T-helper 2 cell treated with Interferon-gamma antibody and Interleukin-4, amounts not matched to agents 5 μg/mL and 100 μg/mL, for 36 hours (primary cell): ENCODE measurements at regions not wholly inside any gene's neighbourhood (a gene's known extent, or its start where the extent isn't known, plus 50 kb on each side); places are given as distances from the start of the nearest gene placed in this dataset.

ENCODE experiments used
- DNase-seq: peaks from one replicate; pipeline ENCODE4 v3.0.0; 2021; ENCODE audit warnings: low spot score
- H3K27ac Mint-ChIP-seq: one replicate; pipeline ENCODE4 v1.8.0; 2021; ENCODE audit warnings: mild to moderate bottlenecking, mixed read lengths
- H3K27me3 Mint-ChIP-seq: one replicate; pipeline ENCODE4 v1.8.0; 2021; ENCODE audit warnings: low read depth, mixed read lengths
- H3K36me3 Mint-ChIP-seq: one replicate; pipeline ENCODE4 v1.8.0; 2021; ENCODE audit warnings: low read depth, mixed read lengths
- H3K4me1 Mint-ChIP-seq: one replicate; pipeline ENCODE4 v1.8.0; 2021; ENCODE audit warnings: low read depth, mixed read lengths
- H3K4me3 Mint-ChIP-seq: one replicate; pipeline ENCODE4 v1.8.0; 2022; ENCODE audit warnings: mild to moderate bottlenecking, moderate library complexity, mixed read lengths
- H3K9me3 Mint-ChIP-seq: one replicate; pipeline ENCODE4 v1.8.0; 2021; ENCODE audit warnings: mixed read lengths

DNA sequence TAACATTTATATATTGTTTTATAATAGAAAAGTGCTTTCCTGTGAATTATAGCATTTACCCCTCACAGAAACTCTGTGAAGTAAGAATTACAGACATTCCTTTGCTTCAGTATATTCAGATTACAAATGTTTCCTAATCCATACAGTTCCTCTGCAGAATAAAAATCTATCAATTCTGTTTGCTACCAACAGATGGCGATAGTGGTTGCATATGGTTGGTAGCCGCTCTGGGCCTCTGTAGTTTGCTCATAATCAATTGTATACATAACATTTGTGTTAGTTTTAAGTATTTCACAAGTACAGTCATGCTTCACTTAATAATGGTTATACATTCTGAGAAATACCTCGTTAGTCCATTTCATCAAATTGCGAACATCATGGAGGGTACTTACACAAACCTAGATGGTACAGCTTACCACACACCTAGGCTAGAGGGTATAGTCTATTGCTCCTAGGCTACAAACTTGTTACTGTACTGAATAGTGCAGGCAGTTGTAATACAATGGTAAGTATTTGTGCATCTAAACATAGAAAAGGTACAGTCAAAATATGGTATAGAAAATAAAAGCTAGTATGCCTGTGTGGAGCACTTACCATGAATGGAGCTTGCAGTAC is 94.4 kb upstream of the STEAP4 start:
- Mint-ChIP-seq H3K27me3 (no peaks in the 10 kb centered on the region), H3K4me1 (peaks cover 14% of the 10 kb centered on the region), H3K36me3 (no peaks in the 10 kb centered on the region), H3K4me3 (no peak overlapping the region), H3K27ac (no peak overlapping the region), H3K9me3 (no peaks in the 10 kb centered on the region)
- no peak for DNase-seq

DNA sequence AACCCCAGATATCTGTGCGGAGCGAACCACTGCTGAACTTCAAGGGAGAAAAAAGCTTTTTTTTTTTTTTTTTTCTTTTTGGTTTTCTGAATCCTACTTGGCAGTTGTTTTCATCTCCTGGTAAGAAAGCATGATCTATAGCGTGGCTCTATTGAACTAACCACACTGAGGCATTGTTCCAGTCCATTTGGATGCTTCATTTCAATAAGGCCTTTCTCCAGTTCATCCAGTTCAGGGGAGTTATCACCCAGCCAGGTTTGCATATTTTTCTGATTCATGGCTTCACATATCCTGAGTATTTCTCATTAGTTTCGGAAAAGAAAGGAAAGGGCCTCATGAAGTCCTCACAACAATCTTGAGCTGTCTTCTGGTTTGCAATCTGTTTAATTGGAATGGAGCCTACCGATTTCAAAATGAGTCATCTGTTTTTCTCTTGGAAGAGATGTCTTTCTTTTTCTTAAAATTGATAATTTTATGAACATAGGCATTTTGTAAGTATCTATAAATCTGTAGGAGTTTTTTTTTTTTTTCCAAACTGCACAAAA is 93.1 kb upstream of the STEAP4 start:
- Mint-ChIP-seq H3K4me3 (no peak overlapping the region), H3K36me3 (no peaks in the 10 kb centered on the region), H3K9me3 (no peaks in the 10 kb centered on the region), H3K4me1 (peaks cover 18% of the 10 kb centered on the region), H3K27ac (no peak overlapping the region), H3K27me3 (peaks cover under 1% of the 10 kb centered on the region)
- no peak for DNase-seq

- Mint-ChIP-seq H3K4me3 (no peak overlapping the region), H3K9me3 (no peaks in the 10 kb centered on the region), H3K4me1 (peaks cover 18% of the 10 kb centered on the region), H3K27ac (no peak overlapping the region), H3K27me3 (peaks cover 7% of the 10 kb centered on the region), H3K36me3 (no peaks in the 10 kb centered on the region)
- no peak for DNase-seq
Measured at GRCh38 chr7:88399036-88399435, 92.3 kb upstream of the STEAP4 start.

GRCh38 chr7:88398459-88398858 is 91.8 kb upstream of the STEAP4 start:
- Mint-ChIP-seq H3K27me3 (peaks cover 7% of the 10 kb centered on the region), H3K4me3 (no peak overlapping the region), H3K36me3 (no peaks in the 10 kb centered on the region), H3K9me3 (no peaks in the 10 kb centered on the region), H3K27ac (no peak overlapping the region), H3K4me1 (peaks cover 18% of the 10 kb centered on the region)
- DNase-seq = no peak

DNA sequence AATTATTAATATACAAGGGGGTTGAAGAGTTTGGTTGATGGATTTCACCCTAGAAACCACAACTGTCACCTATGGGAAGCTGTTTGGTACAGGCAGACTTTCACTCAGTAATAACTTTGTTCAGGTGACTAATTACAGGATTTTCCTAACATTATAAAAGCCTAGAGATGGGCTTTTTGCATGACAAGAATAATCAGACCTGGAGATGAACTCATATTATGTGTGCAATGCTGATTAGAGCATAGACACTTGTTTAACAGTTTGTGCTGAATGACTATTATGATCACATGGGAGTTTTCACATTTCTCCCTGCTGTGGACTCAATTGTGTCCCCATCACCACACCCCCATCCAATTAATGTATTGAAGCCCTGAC is 90.2 kb upstream of the STEAP4 start:
- no peak overlapping the region for H3K4me3 Mint-ChIP-seq
- H3K36me3 Mint-ChIP-seq = no peaks in the 10 kb centered on the region
- H3K27me3 Mint-ChIP-seq = peaks cover 13% of the 10 kb centered on the region
- DNase-seq = no peak
- H3K27ac Mint-ChIP-seq = peak overlapping the region; percentile 24
- H3K4me1 Mint-ChIP-seq = peaks cover 18% of the 10 kb centered on the region
- no peaks in the 10 kb centered on the region for H3K9me3 Mint-ChIP-seq

- Mint-ChIP-seq H3K27ac (peak overlapping the region; percentile 42), H3K4me3 (peak overlapping the region; percentile 10), H3K36me3 (no peaks in the 10 kb centered on the region), H3K27me3 (peaks cover 17% of the 10 kb centered on the region), H3K9me3 (no peaks in the 10 kb centered on the region), H3K4me1 (peaks cover 18% of the 10 kb centered on the region)
- DNase-seq = no peak
Measured at GRCh38 chr7:88396295-88396947, 89.7 kb upstream of the STEAP4 start.

- peak overlapping the region; percentile 48 for H3K4me3 Mint-ChIP-seq
- H3K27me3 Mint-ChIP-seq = peaks cover 17% of the 10 kb centered on the region
- no peak overlapping the region for H3K27ac Mint-ChIP-seq
- peaks cover 18% of the 10 kb centered on the region for H3K4me1 Mint-ChIP-seq
- H3K9me3 Mint-ChIP-seq = no peaks in the 10 kb centered on the region
- H3K36me3 Mint-ChIP-seq = no peaks in the 10 kb centered on the region
- DNase-seq = no peak
Measured at GRCh38 chr7:88395715-88396114, 89.0 kb upstream of the STEAP4 start.

DNA sequence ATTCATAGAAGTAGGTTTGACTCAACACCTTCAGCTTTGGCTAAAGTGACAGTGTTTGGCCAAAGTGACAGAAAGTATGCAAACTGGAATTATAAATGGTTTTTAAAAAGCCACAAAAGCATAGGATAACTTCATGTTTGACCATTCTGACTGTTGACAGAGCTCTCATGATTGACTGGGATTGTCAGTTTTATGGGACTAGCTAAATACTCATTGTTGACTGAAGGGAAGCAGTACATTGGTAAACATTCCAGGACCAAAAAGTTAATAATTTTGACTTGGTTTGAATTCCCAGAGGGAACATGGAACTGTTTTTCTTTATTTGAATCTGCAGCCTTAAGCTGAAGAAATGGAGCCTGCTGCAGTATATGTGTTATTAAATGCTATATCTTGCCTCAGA is 84.6 kb upstream of the STEAP4 start:
- peaks cover 36% of the 10 kb centered on the region for H3K4me1 Mint-ChIP-seq

DNA sequence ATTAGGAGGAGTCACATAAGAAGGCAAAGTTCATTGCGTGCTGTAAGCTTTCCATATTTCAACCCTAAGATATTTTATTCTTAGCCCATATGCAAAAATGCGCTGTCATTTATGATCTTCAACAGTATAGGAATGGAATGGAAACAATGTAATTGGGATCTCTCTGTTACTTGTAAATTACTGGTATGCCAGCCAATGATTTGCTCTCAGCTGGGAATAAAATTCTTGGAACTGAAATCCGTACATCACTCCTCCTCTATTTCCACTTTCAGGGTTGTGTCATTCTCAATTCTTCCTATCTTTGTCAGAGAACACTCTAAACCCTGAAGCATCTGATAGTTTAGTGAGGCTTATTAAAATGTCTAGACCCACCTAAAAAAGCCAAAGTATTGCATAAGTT is 80.7 kb upstream of the STEAP4 start:
- Mint-ChIP-seq H3K4me3 (peak overlapping the region; percentile 67), H3K4me1 (peaks cover 34% of the 10 kb centered on the region), H3K27me3 (peaks cover 15% of the 10 kb centered on the region), H3K36me3 (peaks cover 5% of the 10 kb centered on the region), H3K27ac (no peak overlapping the region), H3K9me3 (peaks cover 12% of the 10 kb centered on the region)
- no peak for DNase-seq

More for the DNA sequence above, 84.6 kb upstream of the STEAP4 start:
- Mint-ChIP-seq H3K36me3 (peaks cover 3% of the 10 kb centered on the region), H3K4me3 (no peak overlapping the region), H3K27ac (no peak overlapping the region), H3K27me3 (peaks cover 21% of the 10 kb centered on the region), H3K9me3 (peaks cover 9% of the 10 kb centered on the region)
- DNase-seq = no peak

DNA sequence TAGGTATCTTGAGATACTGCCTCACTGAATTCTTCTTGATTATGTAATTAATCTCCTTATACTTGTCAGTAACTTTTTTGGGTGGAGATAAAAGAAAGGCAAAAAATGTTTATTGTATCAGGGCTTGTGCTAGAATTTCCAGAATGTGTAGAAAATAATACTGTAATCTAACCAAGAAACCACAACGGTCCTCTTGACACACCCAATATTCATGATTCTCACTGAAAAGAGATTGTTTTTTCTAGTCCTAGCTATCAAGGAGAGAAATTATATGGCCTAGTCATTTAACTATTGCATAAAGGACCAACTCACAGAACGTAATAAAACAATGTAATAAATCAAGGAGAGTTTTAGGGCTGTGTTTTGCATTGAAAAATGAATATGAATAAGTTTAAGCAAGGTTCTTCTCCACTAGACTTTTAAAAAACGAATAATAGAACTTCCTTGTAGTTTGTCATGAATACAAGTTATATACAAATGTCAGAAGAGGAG is 80.0 kb upstream of the STEAP4 start:
- H3K27me3 Mint-ChIP-seq = peaks cover 12% of the 10 kb centered on the region
- H3K9me3 Mint-ChIP-seq = peaks cover 12% of the 10 kb centered on the region
- H3K36me3 Mint-ChIP-seq = peaks cover 5% of the 10 kb centered on the region
- H3K4me1 Mint-ChIP-seq = peaks cover 34% of the 10 kb centered on the region
- H3K4me3 Mint-ChIP-seq = no peak overlapping the region
- DNase-seq = no peak
- H3K27ac Mint-ChIP-seq = no peak overlapping the region

DNA sequence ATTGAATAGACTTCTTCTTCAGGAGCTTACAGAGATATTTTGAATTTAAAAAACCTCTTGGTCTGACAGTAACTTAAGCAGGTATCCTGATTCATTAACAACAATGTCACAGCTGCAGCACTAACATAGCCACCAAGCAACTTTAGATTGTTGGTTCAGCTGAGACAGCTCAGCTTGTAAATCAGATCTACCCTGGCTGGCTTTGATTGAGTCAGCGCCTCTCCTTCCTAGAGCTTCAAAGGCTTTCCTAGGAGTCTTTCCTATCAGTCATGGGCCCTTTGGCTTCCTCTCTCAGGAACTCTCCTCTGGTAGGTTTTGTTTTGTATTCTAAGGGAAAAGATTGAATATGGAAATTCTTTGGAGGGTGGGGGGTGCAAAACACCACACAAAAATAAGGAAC is 70.7 kb upstream of the STEAP4 start:
- Mint-ChIP-seq H3K27ac (no peak overlapping the region), H3K4me3 (no peak overlapping the region), H3K4me1 (no peaks in the 10 kb centered on the region), H3K36me3 (no peaks in the 10 kb centered on the region), H3K27me3 (peaks cover 19% of the 10 kb centered on the region), H3K9me3 (peaks cover 3% of the 10 kb centered on the region)
- no peak for DNase-seq

- no peak for DNase-seq
- Mint-ChIP-seq H3K4me3 (no peak overlapping the region), H3K36me3 (no peaks in the 10 kb centered on the region), H3K4me1 (no peaks in the 10 kb centered on the region), H3K9me3 (no peaks in the 10 kb centered on the region), H3K27ac (no peak overlapping the region), H3K27me3 (peaks cover 23% of the 10 kb centered on the region)
Measured at GRCh38 chr7:88368686-88369085, 62.0 kb upstream of the STEAP4 start.

DNA sequence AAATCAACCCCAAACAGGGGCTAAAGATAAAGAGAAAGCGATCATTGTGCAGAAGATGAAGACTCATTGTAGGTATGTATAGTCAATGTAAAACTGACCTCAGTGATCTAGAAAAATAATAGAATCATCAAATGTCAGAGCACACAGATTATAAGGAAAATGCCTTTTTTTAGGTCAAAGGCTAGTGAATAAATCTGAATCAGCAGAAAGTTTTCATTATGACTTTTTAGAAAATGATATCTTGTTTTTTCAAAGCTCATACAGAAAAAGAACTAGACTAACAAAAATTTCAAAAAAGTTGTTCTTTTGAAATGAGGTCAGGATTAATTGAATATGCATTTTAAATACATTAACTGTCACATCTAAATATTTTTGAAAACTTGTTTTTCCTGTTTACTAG is 60.2 kb upstream of the STEAP4 start:
- no peaks in the 10 kb centered on the region for H3K9me3 Mint-ChIP-seq
- no peak overlapping the region for H3K4me3 Mint-ChIP-seq
- H3K4me1 Mint-ChIP-seq = no peaks in the 10 kb centered on the region

GRCh38 chr7:88363869-88364268 is 57.2 kb upstream of the STEAP4 start:
- no peaks in the 10 kb centered on the region for H3K36me3 Mint-ChIP-seq
- H3K4me3 Mint-ChIP-seq = no peak overlapping the region
- H3K4me1 Mint-ChIP-seq = no peaks in the 10 kb centered on the region
- H3K27me3 Mint-ChIP-seq = peaks cover 21% of the 10 kb centered on the region
- no peak for DNase-seq
- no peaks in the 10 kb centered on the region for H3K9me3 Mint-ChIP-seq
- H3K27ac Mint-ChIP-seq = no peak overlapping the region

More for the DNA sequence above, 60.2 kb upstream of the STEAP4 start:
- Mint-ChIP-seq H3K36me3 (no peaks in the 10 kb centered on the region), H3K27me3 (peaks cover 19% of the 10 kb centered on the region), H3K27ac (no peak overlapping the region)
- no peak for DNase-seq
